ENCODE measurements at regions not wholly inside any gene's neighbourhood (a gene's known extent, or its start where the extent isn't known, plus 50 kb on each side); places are given as distances from the start of the nearest gene placed in this dataset.

DNA sequence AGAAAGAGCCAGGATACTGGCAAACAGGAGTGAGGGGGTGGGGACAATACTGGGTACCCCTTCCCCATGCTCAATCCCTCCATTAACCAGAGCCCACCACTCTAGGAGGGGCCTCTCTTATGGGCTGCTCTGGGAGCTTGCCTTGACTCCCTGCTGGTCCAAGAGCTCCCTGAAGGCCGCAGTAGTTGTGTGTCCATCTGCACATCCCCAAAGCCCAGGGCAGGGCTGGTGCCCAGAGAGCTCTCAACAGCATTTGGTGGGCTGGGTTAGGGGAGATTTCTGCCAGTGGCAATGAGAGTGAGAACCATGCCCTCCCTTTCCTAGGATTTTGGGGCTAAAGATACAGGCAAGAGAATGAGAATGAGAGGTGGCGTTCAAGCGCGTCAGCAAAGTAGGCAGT, 230.6 kb upstream of the PMEPA1 start:
- Histone ChIP-seq H3T11ph (ENCODE audit: low read length) (no peak overlapping the region), H2BK5ac (ENCODE audit: insufficient read length, low read length) (no peak overlapping the region), H4K91ac (ENCODE audit: insufficient read length, low read depth, low read length) (no peak overlapping the region), H3K79me2 (ENCODE audit: insufficient read depth, low read length) (no peaks in the 10 kb centered on the region), H3K27me3 (ENCODE audit: insufficient read depth, low read length) (no peaks in the 10 kb centered on the region), H3K4me2 (ENCODE audit: insufficient read depth, insufficient read length, low read length) (no peak overlapping the region), H3K14ac (ENCODE audit: insufficient read depth, low read length) (no peak overlapping the region), H4K8ac (replicated peaks; ENCODE audit: insufficient read length, low read depth, low read length) (no peak overlapping the region), H3K18ac (ENCODE audit: insufficient read length, low read depth, low read length) (no peak overlapping the region), H2BK15ac (ENCODE audit: low read depth, low read length) (no peak overlapping the region), H3K4me1 (ENCODE audit: insufficient read depth, low read length) (no peaks in the 10 kb centered on the region; the same call in 1 of the 2 replicates), H3K56ac (ENCODE audit: insufficient read length, low read depth, low read length) (no peak overlapping the region), H3K23ac (ENCODE audit: insufficient read length, low read depth, low read length) (no peak overlapping the region), H3K27ac (ENCODE audit: insufficient read length, low read depth, low read length) (no peak overlapping the region), H3K79me1 (ENCODE audit: insufficient read depth, low read depth, low read length, poor library complexity, severe bottlenecking) (no peaks in the 10 kb centered on the region), H4K20me1 (ENCODE audit: control insufficient read depth, insufficient read depth, insufficient read length) (no peaks in the 10 kb centered on the region), H3K9ac (ENCODE audit: extremely low read depth, insufficient read length, low read length) (no peak overlapping the region), H2BK20ac (ENCODE audit: low read depth, low read length, poor library complexity, severe bottlenecking) (no peak overlapping the region), H2BK12ac (ENCODE audit: insufficient read length, low read depth, low read length) (no peak overlapping the region), H4K5ac (ENCODE audit: insufficient read length, low read depth, low read length) (no peak overlapping the region), H3K9me3 (ENCODE audit: control insufficient read depth, low read depth, low read length) (no peaks in the 10 kb centered on the region), H2AK5ac (ENCODE audit: insufficient read length, low read length) (no peak overlapping the region), H3K4ac (ENCODE audit: low read depth, low read length) (no peak overlapping the region), H2AFZ (ENCODE audit: low read length) (no peak overlapping the region), H2BK120ac (ENCODE audit: low read depth, low read length, poor library complexity, severe bottlenecking) (no peak overlapping the region), H3K23me2 (ENCODE audit: insufficient read length, low read depth, low read length, poor library complexity, severe bottlenecking) (no peaks in the 10 kb centered on the region)
- Mint-ChIP-seq H3K4me1 (peaks cover 38 to 43% of the 10 kb centered on the region in 2 experiments), H3K27me3 (ENCODE audit: low read depth) (peaks cover 4% of the 10 kb centered on the region), H3K4me3 (no peak overlapping the region), H3K9me3 (peaks cover 0 to 7% of the 10 kb centered on the region in 2 experiments; a peak in 1 of 5 replicates), H3K36me3 (ENCODE audit: insufficient read depth in 1 of 3, low read depth in 3 of 3) (peaks cover 0 to 10% (median 0%) of the 10 kb centered on the region in 3 experiments; a peak in 1 of 7 replicates), H3K27ac (0 out of 7 replicates have a peak overlapping the region, but pooled peaks of 1 of the 3 experiments have one; percentile 11)
- TF ChIP-seq, protein P1, sequence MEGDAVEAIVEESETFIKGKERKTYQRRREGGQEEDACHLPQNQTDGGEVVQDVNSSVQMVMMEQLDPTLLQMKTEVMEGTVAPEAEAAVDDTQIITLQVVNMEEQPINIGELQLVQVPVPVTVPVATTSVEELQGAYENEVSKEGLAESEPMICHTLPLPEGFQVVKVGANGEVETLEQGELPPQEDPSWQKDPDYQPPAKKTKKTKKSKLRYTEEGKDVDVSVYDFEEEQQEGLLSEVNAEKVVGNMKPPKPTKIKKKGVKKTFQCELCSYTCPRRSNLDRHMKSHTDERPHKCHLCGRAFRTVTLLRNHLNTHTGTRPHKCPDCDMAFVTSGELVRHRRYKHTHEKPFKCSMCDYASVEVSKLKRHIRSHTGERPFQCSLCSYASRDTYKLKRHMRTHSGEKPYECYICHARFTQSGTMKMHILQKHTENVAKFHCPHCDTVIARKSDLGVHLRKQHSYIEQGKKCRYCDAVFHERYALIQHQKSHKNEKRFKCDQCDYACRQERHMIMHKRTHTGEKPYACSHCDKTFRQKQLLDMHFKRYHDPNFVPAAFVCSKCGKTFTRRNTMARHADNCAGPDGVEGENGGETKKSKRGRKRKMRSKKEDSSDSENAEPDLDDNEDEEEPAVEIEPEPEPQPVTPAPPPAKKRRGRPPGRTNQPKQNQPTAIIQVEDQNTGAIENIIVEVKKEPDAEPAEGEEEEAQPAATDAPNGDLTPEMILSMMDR (conservative IDR thresholded peaks at IDR 0.05), result no peak
- WGBS (ENCODE audit: extremely low coverage, insufficient read length, low lambda C conversion rate), result no CpG with 5 or more reads among the region's 4 CpGs
- no peak for DNase-seq
